Hepatocyte (in vitro differentiated cells): ENCODE measurements at regions not wholly inside any gene's neighbourhood (a gene's known extent, or its start where the extent isn't known, plus 50 kb on each side); places are given as distances from the start of the nearest gene placed in this dataset.

Experiments
- DNase-seq: peaks from one replicate; pipeline ENCODE4 v3.0.0-alpha.2; 2016; ENCODE audit warnings: low spot score
- H2AFZ ChIP-seq: fragments of 200-600 bp; sonication (generic); 2 replicates; pipeline ENCODE4 v1.6.0; 2016; ENCODE audit warnings: antibody characterized with exemption, mild to moderate bottlenecking
- H3K27ac ChIP-seq: fragments of 200-600 bp; sonication (generic); 2 replicates; pipeline ENCODE4 v1.5.1; 2016; ENCODE audit warnings: mild to moderate bottlenecking
- H3K27me3 ChIP-seq: fragments of 200-600 bp; sonication (generic); 2 replicates; pipeline ENCODE4 v1.6.1; 2016
- H3K36me3 ChIP-seq: fragments of 200-600 bp; sonication (generic); replicated peaks from 2 replicates; pipeline ENCODE4 v1.5.1; 2016; ENCODE audit warnings: low read depth; ENCODE audit not compliant: insufficient read depth
- H3K4me1 ChIP-seq: fragments of 200-600 bp; sonication (generic); 2 replicates; pipeline ENCODE4 v1.5.1; 2016; ENCODE audit warnings: mild to moderate bottlenecking, moderate library complexity; ENCODE audit not compliant: insufficient read depth
- H3K4me2 ChIP-seq: fragments of 200-600 bp; sonication (generic); 2 replicates; pipeline ENCODE4 v1.6.0; 2016
- H3K4me3 ChIP-seq: fragments of 200-600 bp; sonication (generic); 2 replicates; pipeline ENCODE4 v1.5.1; 2016; ENCODE audit warnings: mild to moderate bottlenecking
- H3K79me2 ChIP-seq: fragments of 200-600 bp; sonication (generic); 2 replicates; pipeline ENCODE4 v1.6.0; 2017; ENCODE audit warnings: mild to moderate bottlenecking
- H3K9me2 ChIP-seq: fragments of 200-600 bp; sonication (generic); replicated peaks from 2 replicates; pipeline ENCODE4 v1.6.0; 2017; ENCODE audit warnings: mild to moderate bottlenecking; ENCODE audit not compliant: insufficient read depth
- H3K9me3 ChIP-seq: fragments of 200-600 bp; sonication (generic); 2 replicates; pipeline ENCODE4 v1.5.1; 2016; ENCODE audit warnings: low read depth, mild to moderate bottlenecking
- H4K20me1 ChIP-seq: fragments of 200-600 bp; sonication (generic); 2 replicates; pipeline ENCODE4 v1.6.0; 2016; ENCODE audit warnings: mild to moderate bottlenecking; ENCODE audit not compliant: insufficient read depth, poor library complexity, severe bottlenecking
- CTCF ChIP-seq: fragments of 200-600 bp; sonication (generic); IDR thresholded peaks from 2 replicates; pipeline ENCODE4 v1.5.1; 2016; ENCODE audit warnings: antibody characterized with exemption, mild to moderate bottlenecking; ENCODE audit not compliant: poor library complexity
- EZH2 ChIP-seq: fragments of 200-600 bp; sonication (generic); IDR thresholded peaks from 2 replicates; pipeline ENCODE4 v1.6.1; 2016; ENCODE audit warnings: antibody characterized with exemption, mild to moderate bottlenecking, borderline replicate concordance
- EZH2phosphoT487 ChIP-seq: fragments of 200-600 bp; sonication (generic); IDR thresholded peaks from one replicate; pipeline ENCODE4 v1.6.1; 2018; ENCODE audit warnings: antibody characterized with exemption, mild to moderate bottlenecking, low read depth, moderate library complexity; ENCODE audit not compliant: unreplicated experiment, severe bottlenecking
- WGBS: methylation state at CpG from one replicate; pipeline ENCODE4 v1.1.6; 2016; ENCODE audit warnings: low lambda C conversion rate; ENCODE audit errors: missing lambda C conversion rate; 5-methylcytosine and 5-hydroxymethylcytosine counted together

DNA sequence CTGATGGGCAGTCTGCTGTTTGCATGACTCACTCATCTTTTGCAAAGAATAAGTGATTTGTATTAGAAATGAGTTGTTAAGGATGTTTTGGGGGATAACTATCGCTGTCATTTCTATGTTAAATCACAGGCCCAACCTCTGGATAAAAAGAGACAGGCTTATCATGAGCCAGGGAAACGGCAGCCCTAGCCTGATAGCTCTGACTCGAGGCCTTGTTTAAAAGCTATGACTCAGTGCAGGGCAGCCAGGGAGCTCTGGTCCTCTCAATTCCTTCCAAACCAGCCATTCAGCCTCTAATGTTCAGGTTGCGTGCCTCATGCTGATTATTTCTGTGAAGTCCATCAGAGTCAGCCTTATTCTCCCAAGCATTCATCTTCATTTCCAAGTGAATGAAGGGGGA is 305.9 kb upstream of the HAND2 start:
- Histone ChIP-seq H4K20me1 (no peaks in the 10 kb centered on the region), H3K4me3 (no peak overlapping the region), H3K27me3 (no peaks in the 10 kb centered on the region), H3K9me2 (no peaks in the 10 kb centered on the region), H3K79me2 (no peaks in the 10 kb centered on the region), H3K4me2 (no peak overlapping the region), H3K9me3 (no peaks in the 10 kb centered on the region), H2AFZ (no peak overlapping the region), H3K27ac (peak overlapping the region; percentile 35), H3K36me3 (no peaks in the 10 kb centered on the region), H3K4me1 (no peaks in the 10 kb centered on the region)
- TF ChIP-seq EZH2: no peak
- no peak for TF ChIP-seq EZH2phosphoT487
- 20% methylated on average over 4 of the region's 4 CpGs for WGBS
- DNase-seq: peak; percentile 51

GRCh38 chr4:173834151-173834550 is 304.1 kb upstream of the HAND2 start:
- H3K79me2 ChIP-seq: no peaks in the 10 kb centered on the region
- no peak overlapping the region for H3K4me3 ChIP-seq
- no peak for TF ChIP-seq EZH2phosphoT487
- no peak for TF ChIP-seq EZH2
- no peak for TF ChIP-seq CTCF
- H3K27me3 ChIP-seq: no peaks in the 10 kb centered on the region
- DNase-seq: no peak
- WGBS: 83% methylated on average over 1 of the region's 1 CpG
- H3K9me2 ChIP-seq: no peaks in the 10 kb centered on the region
- H2AFZ ChIP-seq: no peak overlapping the region
- H4K20me1 ChIP-seq: no peaks in the 10 kb centered on the region
- no peaks in the 10 kb centered on the region for H3K36me3 ChIP-seq
- no peaks in the 10 kb centered on the region for H3K4me1 ChIP-seq
- no peaks in the 10 kb centered on the region for H3K9me3 ChIP-seq
- H3K4me2 ChIP-seq: no peak overlapping the region
- H3K27ac ChIP-seq: no peak overlapping the region

DNA sequence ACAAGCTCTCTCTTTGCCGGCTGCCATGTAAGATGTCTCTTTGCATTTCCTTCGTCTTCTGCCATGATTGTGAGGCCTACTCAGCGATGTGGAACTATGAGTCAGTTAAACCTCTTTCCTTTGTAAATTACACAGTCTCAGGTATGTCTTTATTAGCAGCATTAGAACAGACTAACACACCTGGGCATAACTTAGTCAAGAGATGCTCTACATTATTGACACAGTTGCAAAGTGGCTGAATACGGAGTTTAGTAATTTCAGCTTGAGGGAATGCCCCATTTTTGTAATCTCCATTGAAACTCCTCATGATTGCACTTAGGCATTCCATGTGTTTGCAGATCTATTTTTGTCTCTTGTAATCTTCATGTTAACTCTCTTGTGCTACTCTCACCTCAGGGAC is 299.5 kb upstream of the HAND2 start:
- H3K27me3 ChIP-seq: no peaks in the 10 kb centered on the region
- no peaks in the 10 kb centered on the region for H4K20me1 ChIP-seq
- H2AFZ ChIP-seq: no peak overlapping the region
- no peaks in the 10 kb centered on the region for H3K79me2 ChIP-seq
- H3K9me3 ChIP-seq: no peaks in the 10 kb centered on the region
- no peaks in the 10 kb centered on the region for H3K4me1 ChIP-seq
- no peak overlapping the region for H3K4me2 ChIP-seq
- no peaks in the 10 kb centered on the region for H3K36me3 ChIP-seq
- 91% methylated on average over 4 of the region's 4 CpGs for WGBS
- DNase-seq: no peak
- H3K4me3 ChIP-seq: no peak overlapping the region
- no peak overlapping the region for H3K27ac ChIP-seq
- TF ChIP-seq CTCF: no peak
- TF ChIP-seq EZH2: no peak
- TF ChIP-seq EZH2phosphoT487: no peak
- no peaks in the 10 kb centered on the region for H3K9me2 ChIP-seq

GRCh38 chr4:173827707-173828106 is 297.7 kb upstream of the HAND2 start:
- Histone ChIP-seq H3K4me2 (no peak overlapping the region), H2AFZ (no peak overlapping the region), H4K20me1 (no peaks in the 10 kb centered on the region), H3K79me2 (no peaks in the 10 kb centered on the region), H3K4me3 (no peak overlapping the region), H3K27me3 (no peaks in the 10 kb centered on the region), H3K27ac (no peak overlapping the region), H3K9me3 (no peaks in the 10 kb centered on the region), H3K36me3 (no peaks in the 10 kb centered on the region), H3K4me1 (no peaks in the 10 kb centered on the region), H3K9me2 (no peaks in the 10 kb centered on the region)
- TF ChIP-seq EZH2: no peak
- no peak for TF ChIP-seq CTCF
- no peak for TF ChIP-seq EZH2phosphoT487
- WGBS: 37% methylated on average over 2 of the region's 2 CpGs
- DNase-seq: no peak
